GM10248 (cell line): ENCODE measurements at regions not wholly inside any gene's neighbourhood (a gene's known extent, or its start where the extent isn't known, plus 50 kb on each side); places are given as distances from the start of the nearest gene placed in this dataset.
"Not testable (repeated sequence)": the region's sequence is repeated elsewhere in the genome, so short reads cannot be mapped to it uniquely, and the experiment has no call there.

Experiments
- CTCF ChIA-PET: fragments of 300-600 bp; sonication (Branson Sonifier 250); formaldehyde crosslinking; extraction: SDS; loops from one replicate; lab custom pipeline; 2021; ENCODE audit warnings: antibody characterized with exemption; lab: Yijun Ruan, JAX
- POLR2A ChIA-PET: fragments of 350-650 bp; sonication (Branson Sonifier 250); formaldehyde crosslinking; extraction: SDS; loops from one replicate; lab custom pipeline; 2020; ENCODE audit warnings: antibody characterized with exemption; lab: Yijun Ruan, JAX
- DNase-seq: peaks from one replicate; pipeline ENCODE4 v3.0.0; 2012; ENCODE audit errors: extremely low spot score
- CTCF ChIP-seq: IDR thresholded peaks from 2 replicates; pipeline ENCODE4 v1.5.1; 2012; ENCODE audit warnings: mild to moderate bottlenecking, low read depth; ENCODE audit errors: extremely low read depth, missing control alignments, control extremely low read depth

GRCh38 chr16:62272035-62272434 lies 235.8 kb upstream of the CDH8 start:
- TF ChIP-seq CTCF, result no peak
- no peak for DNase-seq
- ChIA-PET CTCF (no interaction called here), POLR2A (no interaction called here)

GRCh38 chr16:62261760-62262159 lies 225.5 kb upstream of the CDH8 start:
- POLR2A ChIA-PET, result no interaction called here
- no peak for DNase-seq
- TF ChIP-seq CTCF, result no peak
- CTCF ChIA-PET, result no interaction called here

- POLR2A ChIA-PET, DNase-seq, CTCF ChIA-PET: not testable (repeated sequence)
Measured at GRCh38 chr16:62258931-62259435, 222.7 kb upstream of the CDH8 start.

GRCh38 chr16:62256406-62256805 lies 220.2 kb upstream of the CDH8 start:
- TF ChIP-seq CTCF, result no peak
- DNase-seq, result no peak
- POLR2A ChIA-PET, result no interaction called here
- CTCF ChIA-PET, result interaction anchor here (1.5 kb wide), 1 partner anchor 50 kb away, joined by 3 read pairs; no protein-coding TSS in a partner anchor

GRCh38 chr16:62254847-62255246 lies 218.6 kb upstream of the CDH8 start:
- POLR2A ChIA-PET, result no interaction called here
- TF ChIP-seq CTCF, result no peak
- no peak for DNase-seq

GRCh38 chr16:62254372-62254771 lies 218.1 kb upstream of the CDH8 start:
- DNase-seq, result no peak
- POLR2A ChIA-PET, result no interaction called here
- CTCF ChIA-PET, result no interaction called here
- no peak for TF ChIP-seq CTCF

More at GRCh38 chr16:62254847-62255246, 218.6 kb upstream of the CDH8 start:
- CTCF ChIA-PET, result no interaction called here

- no peak for DNase-seq
- ChIA-PET CTCF (no interaction called here), POLR2A (no interaction called here)
- no peak for TF ChIP-seq CTCF
Measured at GRCh38 chr16:62253966-62254365, 217.7 kb upstream of the CDH8 start.
